ENCODE measurements at regions not wholly inside any gene's neighbourhood (a gene's known extent, or its start where the extent isn't known, plus 50 kb on each side); places are given as distances from the start of the nearest gene placed in this dataset.

DNA sequence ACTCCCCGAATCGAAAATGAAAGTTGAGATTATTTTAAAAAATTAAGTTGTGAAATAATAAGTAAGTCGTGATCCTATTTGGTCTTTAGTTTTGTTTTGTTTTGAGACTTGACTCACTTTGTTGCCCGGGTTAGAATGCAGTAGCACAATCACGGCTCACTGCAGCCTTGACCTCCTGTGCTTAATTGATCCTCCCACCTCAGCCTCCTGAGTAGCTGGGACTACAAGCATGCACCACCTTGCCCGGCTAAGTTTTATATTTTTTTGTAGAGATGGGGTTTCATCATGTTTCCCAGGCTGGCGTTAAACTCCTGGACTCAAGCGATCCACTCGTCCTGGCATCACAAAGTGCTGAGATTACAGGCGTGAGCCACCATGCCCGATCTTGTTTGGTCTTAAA is 326.2 kb downstream of the MYCN start:
- DNase-seq (ENCODE audit: low spot score in 2 of 2) (no peak), FAIRE-seq (no peak)

DNA sequence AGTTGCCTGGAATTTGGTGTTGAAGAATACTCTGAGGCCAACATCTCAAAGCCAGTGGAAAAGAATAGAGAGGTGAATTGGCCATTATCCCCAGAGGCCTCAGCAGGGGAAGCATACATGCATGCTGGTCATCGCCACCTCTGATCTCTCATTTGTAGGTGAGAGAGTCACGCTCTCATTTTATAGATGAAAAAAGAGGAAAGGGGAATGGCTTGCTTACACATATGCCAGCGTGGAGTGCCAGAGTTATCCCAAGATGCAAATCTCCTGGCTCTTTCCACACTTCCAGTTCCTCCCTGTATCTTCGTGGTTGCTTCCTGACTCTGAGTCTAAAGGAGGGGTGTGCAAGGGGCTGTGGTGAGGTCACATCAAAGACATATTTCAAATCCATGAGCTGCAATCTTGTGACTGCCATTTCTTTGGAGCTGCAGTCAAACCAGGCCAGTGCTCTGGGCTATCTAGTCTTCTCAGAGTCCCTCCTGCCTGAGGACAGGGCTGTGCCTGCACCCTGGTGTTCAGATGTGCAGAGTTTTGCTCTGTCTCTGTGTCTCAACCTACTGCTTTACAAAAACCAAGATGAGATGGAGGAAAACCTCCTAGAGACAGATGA is 324.7 kb downstream of the MYCN start:
- DNase-seq (ENCODE audit: low spot score in 2 of 2) (no peak), FAIRE-seq (no peak)

DNA sequence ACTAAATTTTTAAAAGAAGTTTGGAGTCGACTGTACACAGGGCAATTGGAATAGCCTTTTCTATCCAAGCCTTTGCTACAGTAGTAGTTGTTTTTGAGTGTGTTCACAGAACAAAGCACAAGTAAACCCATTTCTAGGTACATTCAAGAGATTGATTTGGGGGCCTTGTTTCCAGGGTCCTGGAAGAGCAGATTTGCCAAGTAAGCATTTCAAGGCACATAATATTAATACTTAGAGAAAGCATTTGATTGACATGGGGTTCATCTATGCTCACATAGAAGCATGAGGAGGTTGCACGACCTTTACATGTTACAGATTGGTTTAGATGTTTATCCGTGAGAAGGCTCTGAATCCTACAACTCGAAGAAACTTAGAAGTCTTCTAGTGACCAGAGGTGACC is 324.1 kb downstream of the MYCN start:
- DNase-seq (ENCODE audit: low spot score in 2 of 2) = no peak

DNA sequence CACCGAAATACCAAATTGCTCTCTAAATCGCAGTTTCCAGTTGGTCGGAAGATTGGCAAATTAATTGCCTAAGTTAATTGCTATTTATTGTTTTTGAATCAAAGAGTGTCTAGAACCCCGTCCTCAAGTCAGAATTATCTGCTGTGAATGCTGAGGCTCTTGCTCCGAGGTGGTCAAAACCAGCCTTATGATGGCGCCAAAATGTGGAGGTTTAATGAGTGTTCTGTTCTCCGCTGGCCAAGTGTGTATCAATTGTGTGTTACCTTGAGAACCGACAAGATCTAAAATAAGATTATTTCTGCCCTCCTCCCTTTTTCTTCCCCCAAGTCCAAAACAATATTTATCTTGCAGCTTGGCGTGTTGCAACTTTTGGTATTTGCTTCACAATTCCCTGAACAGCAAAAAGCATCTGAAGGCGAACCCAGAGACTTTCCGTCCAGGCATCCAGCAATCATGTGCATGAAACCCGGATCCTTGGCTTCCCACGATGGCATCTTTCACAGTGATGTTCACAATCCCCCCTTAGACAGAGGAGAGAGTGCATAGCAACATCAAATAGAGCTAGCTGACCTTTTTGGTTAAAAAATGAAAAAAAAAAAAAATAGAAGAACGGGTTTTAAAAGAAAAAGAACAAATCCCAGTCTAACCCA is 323.0 kb downstream of the MYCN start:
- FAIRE-seq = no peak
- no peak for DNase-seq (ENCODE audit: low spot score in 2 of 2)

More for the DNA sequence above, 324.1 kb downstream of the MYCN start:
- FAIRE-seq = no peak

DNA sequence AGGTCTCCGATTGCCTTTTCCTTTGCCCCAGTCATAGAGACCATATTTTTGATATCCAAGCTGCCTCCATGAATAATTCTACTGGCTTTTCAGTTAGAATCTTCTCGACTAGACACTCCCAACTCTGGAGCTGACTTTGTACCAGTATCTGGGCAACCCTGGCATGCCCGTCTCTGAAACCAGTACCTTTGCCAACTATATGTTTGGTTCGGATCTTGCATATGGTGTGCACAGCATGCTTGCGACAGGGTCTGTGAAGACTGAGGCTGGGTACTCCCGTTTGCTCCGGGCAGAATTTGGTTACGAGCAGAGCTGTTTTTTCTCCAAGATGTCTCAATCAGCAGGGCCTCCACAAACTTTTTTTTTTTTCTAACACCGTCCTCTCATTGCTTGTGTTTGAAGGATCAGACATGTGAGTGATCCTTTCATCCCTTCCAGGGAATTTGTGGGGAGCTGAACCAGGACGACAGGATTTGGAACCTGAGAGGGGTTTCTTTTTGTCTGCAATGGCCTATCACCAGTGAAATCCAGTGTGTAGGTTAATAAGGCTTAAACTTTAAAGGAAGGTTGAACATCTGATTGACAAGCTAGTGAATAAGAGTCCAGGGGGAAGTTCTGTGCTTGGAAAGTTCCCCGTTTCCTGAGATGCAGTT is 322.3 kb downstream of the MYCN start:
- FAIRE-seq = no peak
- no peak for DNase-seq (ENCODE audit: low spot score in 2 of 2)

DNA sequence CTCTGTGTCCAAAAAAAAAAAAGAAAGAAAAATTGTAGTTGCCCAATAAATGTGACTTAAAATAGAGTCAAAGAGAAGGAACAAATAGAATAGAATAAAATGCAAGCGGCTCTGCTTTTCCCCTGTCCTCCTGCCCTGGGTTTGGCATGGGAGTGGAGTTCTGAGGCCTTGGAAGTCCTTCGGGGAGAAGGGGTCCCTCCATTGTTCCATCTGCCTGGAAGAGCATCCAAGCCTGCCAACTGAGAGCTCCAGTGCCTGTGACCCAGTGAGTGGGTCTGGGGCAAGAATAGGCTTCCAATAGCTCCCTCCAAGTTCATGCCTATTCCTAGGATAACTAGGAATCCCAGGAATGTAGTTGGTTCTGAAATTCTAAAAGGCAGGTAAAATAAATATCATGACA is 321.4 kb downstream of the MYCN start:
- FAIRE-seq = no peak
- no peak for DNase-seq (ENCODE audit: low spot score in 2 of 2)

DNA sequence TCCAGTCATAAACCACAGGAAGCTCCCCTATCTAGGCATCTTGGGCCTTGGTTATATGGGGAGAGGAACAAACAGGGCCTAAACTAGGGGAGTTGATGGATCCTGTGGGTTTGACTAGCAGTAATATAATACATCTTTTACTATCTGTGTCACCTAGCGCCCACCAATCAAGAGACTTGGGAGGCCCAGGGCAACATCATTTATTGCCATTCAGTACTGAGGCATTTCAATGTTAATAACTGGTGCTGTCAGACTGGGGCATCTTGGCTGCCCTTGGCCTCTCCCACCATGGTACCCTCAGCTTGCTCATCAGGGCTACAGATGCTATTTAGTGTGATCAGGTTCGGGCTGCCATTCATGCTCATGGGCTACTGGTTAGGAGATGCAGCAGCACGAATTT is 320.7 kb downstream of the MYCN start:
- FAIRE-seq (no peak), DNase-seq (ENCODE audit: low spot score in 2 of 2) (no peak)

DNA sequence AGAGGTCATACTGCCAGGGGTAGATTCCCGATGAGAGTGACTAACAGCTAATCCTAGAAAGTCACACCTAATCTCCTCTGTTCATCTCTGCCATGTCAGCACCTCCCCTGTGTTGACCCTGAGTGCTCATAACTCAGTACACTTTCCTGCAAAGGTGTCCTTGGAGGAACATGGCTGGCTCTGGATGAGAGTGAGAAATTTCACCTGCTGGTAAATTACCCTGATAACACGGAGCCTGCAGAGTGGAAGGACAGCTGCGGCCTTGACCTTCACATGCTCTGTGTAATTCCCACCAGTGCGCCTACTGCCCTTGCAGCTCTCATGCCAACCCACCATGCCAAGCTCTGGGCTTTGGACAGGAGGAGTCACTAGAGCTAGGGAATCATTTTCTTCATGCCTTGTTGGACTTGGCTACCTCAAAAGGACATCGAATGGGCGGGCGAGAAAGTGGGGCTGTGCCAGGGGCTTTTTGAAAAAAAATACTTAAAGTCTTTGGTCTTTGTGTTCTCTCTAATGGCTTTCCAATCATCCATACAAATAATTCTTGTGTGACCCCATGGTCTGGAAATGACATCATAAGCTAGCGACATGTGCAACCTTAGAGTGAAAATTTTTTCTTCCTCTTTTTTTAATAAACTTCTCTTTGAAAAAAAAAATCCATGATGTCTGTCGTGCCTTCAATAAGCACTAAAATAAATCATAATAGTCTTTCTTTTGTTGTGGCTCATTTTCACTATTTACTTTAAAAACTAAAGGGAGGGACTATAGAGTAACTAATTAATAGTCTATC is 319.9 kb downstream of the MYCN start:
- DNase-seq (ENCODE audit: low spot score in 2 of 2) = no peak
- no peak for FAIRE-seq

DNA sequence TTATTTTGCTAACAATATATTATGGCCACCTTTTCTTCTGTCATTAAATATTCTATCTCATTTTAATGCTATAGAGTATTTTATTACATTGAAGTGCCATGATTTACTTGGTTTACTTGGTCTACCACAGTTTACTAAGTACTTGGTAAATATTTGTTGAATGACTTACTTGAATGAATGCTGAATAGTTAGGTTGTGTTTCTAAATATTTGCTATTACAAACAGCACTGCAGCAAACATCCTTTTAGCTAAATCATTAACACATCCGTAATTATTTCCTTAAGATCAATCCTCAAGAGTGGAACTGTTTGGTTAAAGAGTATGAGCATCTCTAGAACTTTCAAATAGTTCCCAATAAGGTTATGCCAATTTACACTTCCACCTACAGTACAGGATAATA is 318.7 kb downstream of the MYCN start:
- DNase-seq (ENCODE audit: low spot score in 2 of 2) (no peak), FAIRE-seq (no peak)

DNA sequence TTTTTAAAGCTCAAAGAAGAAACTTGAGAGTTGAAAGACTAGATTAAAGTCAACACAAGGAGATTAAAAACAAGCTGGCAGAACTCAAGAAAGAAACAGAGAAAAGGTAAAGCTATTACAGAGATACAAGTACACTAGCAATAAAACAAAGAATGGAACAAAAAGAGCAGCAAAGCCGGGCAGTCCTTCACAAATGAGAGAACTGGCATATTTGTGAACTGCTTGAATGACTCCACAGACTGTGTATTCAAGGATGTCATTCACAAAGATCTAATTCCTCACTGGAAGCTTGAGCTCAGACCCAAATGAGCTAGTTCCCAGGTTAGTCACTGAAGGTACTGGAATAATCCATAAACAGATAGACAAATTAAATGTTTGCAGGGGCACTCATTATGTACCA is 318.0 kb downstream of the MYCN start:
- DNase-seq (ENCODE audit: low spot score in 2 of 2) = no peak

DNA sequence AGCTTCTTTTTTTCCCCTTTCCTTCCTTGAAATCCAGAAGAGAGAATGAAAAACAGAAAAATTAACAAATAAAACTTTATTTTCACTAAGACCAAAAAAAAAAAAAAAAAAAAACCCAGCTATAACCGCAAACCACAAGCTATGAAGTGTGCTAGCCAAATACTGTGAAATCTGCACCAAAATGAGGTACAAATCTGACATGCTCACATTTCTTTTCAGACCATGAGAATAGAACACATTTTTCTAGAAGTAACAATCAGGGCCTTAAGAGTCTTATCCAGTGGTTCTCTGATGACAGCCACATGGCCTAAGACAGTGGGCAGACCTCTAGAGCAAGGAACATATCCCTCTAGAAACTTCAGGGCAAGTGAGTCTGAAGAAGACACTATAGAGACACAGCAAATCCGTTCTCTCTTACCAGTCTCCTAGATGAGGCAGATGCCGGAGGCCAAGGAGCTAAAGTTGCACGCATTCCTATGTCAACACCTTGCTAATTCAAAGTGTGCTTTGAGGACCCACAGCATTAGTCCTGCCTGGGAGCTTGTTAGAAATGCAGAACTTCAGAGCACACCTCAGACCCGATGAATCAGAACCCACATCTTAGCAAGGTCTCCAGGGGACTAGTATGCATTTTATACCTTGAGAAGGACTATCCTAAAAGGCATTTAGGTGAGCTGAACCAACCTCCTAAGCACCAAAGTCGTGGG is 317.1 kb downstream of the MYCN start:
- FAIRE-seq = no peak

More for the DNA sequence above, 318.0 kb downstream of the MYCN start:
- no peak for FAIRE-seq

DNA sequence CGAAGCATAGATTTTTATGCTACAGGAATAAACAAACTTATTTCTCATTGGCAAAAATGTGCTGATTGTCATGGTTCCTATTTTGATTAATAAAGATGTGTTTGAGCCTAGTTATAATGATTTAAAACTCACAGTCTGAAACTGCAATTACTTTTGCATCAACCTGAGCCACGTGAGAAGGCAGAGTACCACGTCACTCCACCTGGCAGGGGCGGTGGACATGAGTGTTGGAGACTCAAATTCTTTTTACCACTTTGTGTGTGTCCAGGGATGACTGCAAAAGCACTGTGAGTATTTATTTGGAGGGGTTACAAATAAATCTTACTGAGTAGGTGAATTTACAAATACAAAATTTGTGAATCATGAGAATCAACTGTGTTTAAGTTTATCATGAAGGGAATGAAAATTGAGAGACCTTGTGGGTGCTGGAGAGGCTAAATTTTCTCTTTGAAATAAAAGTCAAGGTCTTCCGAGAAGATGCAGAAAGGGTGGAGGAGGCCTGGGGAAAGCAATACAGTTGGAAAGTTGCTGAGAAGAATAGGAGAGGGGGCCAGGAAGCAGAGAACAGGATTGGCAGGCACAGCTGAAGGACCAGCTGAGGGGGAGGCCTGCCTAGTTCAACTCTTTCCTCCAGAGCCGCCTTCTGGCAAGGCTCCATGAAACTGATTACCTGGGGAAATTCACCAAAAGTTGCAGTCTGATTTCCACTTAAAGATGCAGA is 316.4 kb downstream of the MYCN start:
- FAIRE-seq = no peak
- DNase-seq (ENCODE audit: low spot score in 2 of 2) = no peak

More for the DNA sequence above, 317.1 kb downstream of the MYCN start:
- no peak for DNase-seq (ENCODE audit: low spot score in 2 of 2)

DNA sequence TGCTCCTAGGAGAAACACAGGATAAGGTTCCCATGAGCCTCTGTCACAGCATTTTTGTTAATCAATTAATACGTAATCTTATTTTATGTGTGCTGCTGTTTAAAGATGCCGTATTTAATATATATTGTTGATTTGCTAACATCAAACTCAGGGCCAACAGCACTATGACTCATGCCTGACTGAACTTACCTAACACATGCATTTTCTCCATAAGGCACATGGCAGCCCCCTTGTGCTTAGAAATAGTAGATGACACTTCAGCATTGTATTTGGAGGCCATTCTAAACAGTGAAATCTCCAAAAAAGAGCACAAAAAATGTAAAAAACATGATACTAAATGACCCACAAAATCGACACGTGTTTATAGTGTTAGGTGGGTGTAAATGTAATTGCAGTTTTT is 314.8 kb downstream of the MYCN start:
- DNase-seq (ENCODE audit: low spot score in 2 of 2) (no peak), FAIRE-seq (no peak)

DNA sequence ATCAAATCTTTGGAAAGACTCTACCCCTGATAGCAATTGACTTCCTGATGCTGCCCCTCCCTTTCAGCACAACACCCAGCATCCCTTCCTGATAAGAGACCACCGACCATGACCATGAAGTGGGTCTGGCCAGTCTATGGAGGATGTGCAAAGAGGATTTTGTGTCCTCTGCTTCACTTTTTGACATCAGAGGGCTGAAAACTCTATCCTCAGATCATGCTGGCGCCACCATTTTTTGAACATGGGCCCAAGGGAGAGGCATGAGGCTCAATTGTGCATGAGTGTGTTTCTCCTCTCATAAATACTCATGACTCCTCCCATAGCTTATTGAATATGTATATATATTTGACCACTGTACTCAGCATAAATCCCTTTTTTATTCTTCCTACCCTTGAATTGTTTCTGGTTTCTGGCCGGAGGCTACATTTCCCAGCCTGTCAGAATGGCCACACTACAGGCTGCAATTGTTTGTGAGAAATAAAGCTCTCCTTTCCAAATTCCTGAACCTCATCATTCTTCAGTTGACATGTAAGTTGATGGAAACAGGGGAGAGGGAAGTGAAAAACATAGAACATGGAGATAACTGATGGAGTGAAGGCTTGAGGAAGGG is 314.1 kb downstream of the MYCN start:
- DNase-seq (ENCODE audit: low spot score in 2 of 2) (no peak), FAIRE-seq (no peak)

DNA sequence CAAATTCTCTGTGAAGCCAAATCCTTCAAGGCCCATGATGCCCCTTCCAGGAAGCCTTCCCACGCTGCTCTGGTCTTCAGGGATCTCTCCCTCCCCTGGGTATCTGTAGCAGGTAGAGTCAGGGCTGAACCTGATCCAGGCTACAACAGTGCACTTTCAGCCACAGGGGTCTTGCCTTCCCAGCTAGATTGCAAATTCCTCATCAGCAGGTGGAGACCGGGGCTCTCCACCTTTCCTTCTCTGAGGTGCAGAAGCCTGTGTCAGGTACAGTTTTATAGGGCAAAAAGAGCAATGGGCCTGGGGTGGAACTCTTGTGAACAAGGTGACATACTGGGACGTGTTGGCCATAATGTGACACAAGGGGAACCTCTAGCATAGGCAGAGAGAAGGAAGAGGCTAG is 312.9 kb downstream of the MYCN start:
- DNase-seq (ENCODE audit: low spot score in 2 of 2) (no peak), FAIRE-seq (no peak)

DNA sequence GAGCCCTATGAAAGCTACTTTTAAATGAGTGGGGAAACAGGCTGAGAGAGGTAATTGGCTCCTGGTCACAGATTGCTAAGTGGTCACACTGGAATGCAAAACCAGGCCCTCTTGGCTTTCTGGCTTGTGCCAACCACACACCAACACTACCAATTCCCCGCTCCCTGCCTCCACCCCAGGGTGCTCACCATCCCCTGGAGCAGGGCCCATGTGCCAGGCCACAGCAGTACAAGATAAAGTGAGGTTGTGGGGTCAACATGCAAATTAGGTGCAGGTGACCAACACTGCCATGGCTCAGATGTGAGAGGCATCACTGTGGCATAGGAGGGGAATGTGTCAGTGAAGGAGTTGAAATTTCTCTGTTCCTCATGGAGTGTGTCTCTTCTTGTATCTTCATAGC is 312.5 kb downstream of the MYCN start:
- no peak for FAIRE-seq
- DNase-seq (ENCODE audit: low spot score in 2 of 2) = no peak

DNA sequence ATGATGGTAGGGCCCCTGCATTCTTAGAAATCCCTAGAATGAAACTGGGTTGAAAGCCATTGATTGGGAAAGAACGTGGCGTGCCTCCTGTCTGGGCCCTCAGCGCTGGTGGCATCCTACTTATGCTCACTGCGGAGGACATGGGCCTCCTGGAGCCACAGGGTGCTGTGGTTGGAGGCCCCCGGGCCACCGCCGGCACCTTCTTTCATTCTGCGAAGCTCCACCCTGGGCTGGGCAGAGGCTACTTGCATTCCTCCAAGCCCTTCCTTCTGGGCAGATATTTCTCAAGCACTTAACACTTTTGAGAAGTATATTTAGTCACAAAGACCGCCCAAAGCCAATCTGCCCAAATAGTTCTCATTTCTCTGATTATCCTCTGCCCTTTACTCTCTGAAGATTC is 311.9 kb downstream of the MYCN start:
- DNase-seq (ENCODE audit: low spot score in 2 of 2) (no peak), FAIRE-seq (no peak)

DNA sequence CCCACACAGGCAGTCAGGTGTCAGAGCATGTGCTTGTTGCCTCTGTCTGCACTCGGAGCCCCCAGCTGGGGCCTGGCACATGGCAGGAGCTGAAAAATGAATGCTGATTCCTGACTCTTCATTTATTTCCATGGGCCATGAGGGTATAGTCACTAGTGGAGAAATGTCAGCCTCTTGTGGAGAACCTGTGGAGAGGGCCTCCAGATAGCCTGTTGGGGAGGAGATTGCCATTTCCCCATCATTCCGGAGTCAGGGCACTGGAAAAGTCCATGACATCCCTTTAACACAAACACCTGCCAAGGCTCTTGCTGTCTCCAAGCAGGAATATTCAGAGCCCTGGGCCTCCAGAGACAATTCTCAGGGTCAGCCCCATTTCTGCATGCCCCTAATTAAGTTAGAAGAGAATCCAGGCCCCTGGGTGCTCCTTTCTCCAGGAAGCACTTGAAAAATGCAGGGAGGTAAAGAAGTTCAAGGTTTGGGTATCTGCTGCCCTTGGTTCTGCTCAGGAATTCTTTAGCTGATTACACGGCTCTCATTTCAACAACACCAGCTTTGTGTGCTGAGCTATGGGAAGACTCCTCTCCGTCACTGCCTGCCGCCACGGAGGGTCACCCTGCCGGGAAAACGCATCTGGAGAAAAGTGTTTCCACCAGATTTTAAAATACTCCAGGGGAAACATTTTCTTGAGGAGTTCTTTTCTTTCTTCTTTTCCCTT is 311.3 kb downstream of the MYCN start:
- FAIRE-seq (no peak), DNase-seq (ENCODE audit: low spot score in 2 of 2) (no peak)

DNA sequence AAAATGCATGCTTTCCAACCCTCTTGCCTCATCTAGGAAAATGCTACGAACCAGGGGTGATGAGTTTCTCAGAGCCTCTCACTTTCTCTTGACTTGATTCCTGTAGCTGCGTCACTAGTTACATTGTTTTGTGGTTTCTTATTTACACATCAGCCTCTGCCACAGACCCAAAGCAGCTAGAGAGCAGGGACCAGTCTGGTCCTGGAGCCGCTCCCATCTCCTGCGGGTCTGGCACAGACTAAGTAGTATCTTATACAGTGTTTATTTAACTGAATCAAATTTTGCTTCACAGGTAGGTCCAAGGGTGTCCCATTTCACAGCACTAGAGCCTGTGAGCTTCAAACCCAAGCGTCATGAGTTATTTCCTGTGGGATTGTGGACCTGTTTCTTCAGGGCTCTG is 310.5 kb downstream of the MYCN start:
- DNase-seq (ENCODE audit: low spot score in 2 of 2) = no peak
- FAIRE-seq = no peak
